Ovary (tissue), 7 donors: ENCODE measurements at regions not wholly inside any gene's neighbourhood (a gene's known extent, or its start where the extent isn't known, plus 50 kb on each side); places are given as distances from the start of the nearest gene placed in this dataset.

Experiments
- DNase-seq, 5 donors: peaks; one replicate each; pipeline ENCODE4 v3.0.0-alpha.2; 2019 to 2020
- H3K27ac ChIP-seq, 2 donors: fragments of 200-600 bp; one replicate each; pipeline versions ENCODE4 v1.5.1 to v1.8.0; 2019 to 2022
- H3K27me3 ChIP-seq: fragments of 200-600 bp; one replicate; pipeline ENCODE4 v1.8.0; 2022
- H3K36me3 ChIP-seq: fragments of 200-600 bp; sonication (generic); one replicate; pipeline ENCODE4 v1.5.1; 2019
- H3K4me1 ChIP-seq: one replicate; pipeline ENCODE4 v1.8.1; 2013; ENCODE audit warnings: mild to moderate bottlenecking, moderate library complexity; ENCODE audit not compliant: insufficient read depth
- H3K4me3 ChIP-seq: fragments of 200-600 bp; sonication (generic); one replicate; pipeline ENCODE4 v1.5.1; 2017
- H3K9me3 ChIP-seq, 2 donors: fragments of 200-600 bp in 1 of 2; sonication (generic) in 1 of 2; one replicate each; pipeline versions ENCODE4 v1.5.1 to v1.8.1; 2013 to 2019; ENCODE audit warnings: mild to moderate bottlenecking in 1 of 2, moderate library complexity in 1 of 2
- EP300 ChIP-seq: sonication (generic); formaldehyde crosslinking; IDR thresholded peaks from one replicate; pipeline ENCODE4 v1.6.1; 2017; ENCODE audit warnings: antibody characterized with exemption
- POLR2A ChIP-seq: fragments of 450-650 bp; IDR thresholded peaks from one replicate; pipeline ENCODE4 v1.6.1; 2017; ENCODE audit warnings: antibody characterized with exemption, mild to moderate bottlenecking, moderate library complexity
- WGBS, 3 donors: extraction: QIAGEN DNeasy Blood & Tissue Kit in 1 of 3; methylation state at CpG; one replicate each; pipeline versions ENCODE4 v1.1.5 to v1.1.7; 2013 to 2017; 5-methylcytosine and 5-hydroxymethylcytosine counted together
- intact Hi-C, 4 donors: fragments of 100-400 bp; cut with DNase I; formaldehyde crosslinking; loops; one replicate each; pipeline versions ENCODE4 v1.11.0 to v1.15.1; 2022 to 2023
- TF ChIP-seq, protein P1 (sequence below), 3 donors: fragments of 450-650 bp in 2 of 3; fragments of 200-600 bp in 1 of 3; IDR thresholded peaks; one replicate each; pipeline versions ENCODE4 v1.5.1 to v1.8.0; 2016 to 2022; ENCODE audit warnings: antibody characterized with exemption in 3 of 3, mild to moderate bottlenecking in 1 of 3
- donor health status: DM: no; HTN: no; CAD: no; lungs with moderate emphysema.
- donor health status: DM: no; HTN: no; CAD: no.
- donor health status: Bipolar disorder and iron deficiency.
- donor health status: DM: no; HTN: no; CAD: no.
- donor health status: DM: yes; HTN: yes; CAD: no.

DNA sequence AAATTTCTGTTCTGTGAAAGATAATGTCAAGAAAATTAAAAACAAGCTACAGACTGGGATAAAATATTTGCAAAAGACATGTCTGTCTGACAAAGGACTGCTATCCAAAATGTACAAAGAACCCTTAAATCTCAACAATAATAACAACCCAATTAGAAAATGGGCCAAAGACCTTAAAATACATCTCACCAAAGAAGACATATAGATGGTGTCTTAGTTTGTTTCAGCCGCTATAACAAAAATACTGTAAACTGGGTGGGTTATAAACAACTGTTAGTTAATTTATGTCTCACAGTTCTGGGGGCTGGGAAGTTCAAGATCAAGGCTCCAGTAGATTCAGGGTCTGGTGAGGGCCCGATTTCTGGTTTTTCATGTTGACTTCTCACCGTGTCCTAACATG, 106.2 kb upstream of the AGTR1 start:
- TF ChIP-seq EP300 (no peak), POLR2A (no peak)
- TF ChIP-seq, protein P1, sequence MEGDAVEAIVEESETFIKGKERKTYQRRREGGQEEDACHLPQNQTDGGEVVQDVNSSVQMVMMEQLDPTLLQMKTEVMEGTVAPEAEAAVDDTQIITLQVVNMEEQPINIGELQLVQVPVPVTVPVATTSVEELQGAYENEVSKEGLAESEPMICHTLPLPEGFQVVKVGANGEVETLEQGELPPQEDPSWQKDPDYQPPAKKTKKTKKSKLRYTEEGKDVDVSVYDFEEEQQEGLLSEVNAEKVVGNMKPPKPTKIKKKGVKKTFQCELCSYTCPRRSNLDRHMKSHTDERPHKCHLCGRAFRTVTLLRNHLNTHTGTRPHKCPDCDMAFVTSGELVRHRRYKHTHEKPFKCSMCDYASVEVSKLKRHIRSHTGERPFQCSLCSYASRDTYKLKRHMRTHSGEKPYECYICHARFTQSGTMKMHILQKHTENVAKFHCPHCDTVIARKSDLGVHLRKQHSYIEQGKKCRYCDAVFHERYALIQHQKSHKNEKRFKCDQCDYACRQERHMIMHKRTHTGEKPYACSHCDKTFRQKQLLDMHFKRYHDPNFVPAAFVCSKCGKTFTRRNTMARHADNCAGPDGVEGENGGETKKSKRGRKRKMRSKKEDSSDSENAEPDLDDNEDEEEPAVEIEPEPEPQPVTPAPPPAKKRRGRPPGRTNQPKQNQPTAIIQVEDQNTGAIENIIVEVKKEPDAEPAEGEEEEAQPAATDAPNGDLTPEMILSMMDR (IDR thresholded peaks at IDR 0.05): no peak
- Histone ChIP-seq H3K27me3 (no peaks in the 10 kb centered on the region), H3K4me3 (no peak overlapping the region), H3K27ac (no peak overlapping the region), H3K36me3 (no peaks in the 10 kb centered on the region), H3K4me1 (no peaks in the 10 kb centered on the region), H3K9me3 (no peaks in the 10 kb centered on the region)
- 95 to 99% (median 97%) methylated on average over 3 of the region's 3 CpGs for WGBS, 3 donors
- DNase-seq: no peak
- intact Hi-C loops: no loop called here

DNA sequence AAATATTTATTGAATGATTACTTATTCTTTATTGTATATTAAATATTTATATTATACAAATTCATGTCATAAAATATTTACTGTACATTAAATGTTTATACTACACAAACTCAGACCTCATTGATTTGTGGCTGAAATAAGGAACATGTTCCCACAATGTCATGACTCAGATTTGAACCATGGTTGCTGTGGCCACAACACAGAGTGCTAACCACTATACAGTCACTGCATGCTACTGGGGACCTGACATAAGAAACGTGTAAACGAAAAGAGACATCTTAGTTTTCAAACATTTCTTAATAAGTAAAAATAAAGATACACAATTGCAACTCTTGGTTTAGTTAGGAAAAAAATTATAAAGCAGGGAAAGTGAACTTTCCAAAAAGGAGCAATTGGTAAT, 99.1 kb upstream of the AGTR1 start:
- WGBS, 3 donors: 85 to 93% (median 92%) methylated on average over 2 of the region's 2 CpGs
- Histone ChIP-seq H3K4me1 (peaks cover 2% of the 10 kb centered on the region), H3K9me3 (no peaks in the 10 kb centered on the region), H3K4me3 (no peak overlapping the region), H3K27ac (no peak overlapping the region), H3K36me3 (no peaks in the 10 kb centered on the region), H3K27me3 (no peaks in the 10 kb centered on the region)
- no peak for DNase-seq
- intact Hi-C loops: no loop called here
- no peak for TF ChIP-seq EP300
- TF ChIP-seq, protein P1 (IDR thresholded peaks at IDR 0.05): no peak
- TF ChIP-seq POLR2A: no peak

DNA sequence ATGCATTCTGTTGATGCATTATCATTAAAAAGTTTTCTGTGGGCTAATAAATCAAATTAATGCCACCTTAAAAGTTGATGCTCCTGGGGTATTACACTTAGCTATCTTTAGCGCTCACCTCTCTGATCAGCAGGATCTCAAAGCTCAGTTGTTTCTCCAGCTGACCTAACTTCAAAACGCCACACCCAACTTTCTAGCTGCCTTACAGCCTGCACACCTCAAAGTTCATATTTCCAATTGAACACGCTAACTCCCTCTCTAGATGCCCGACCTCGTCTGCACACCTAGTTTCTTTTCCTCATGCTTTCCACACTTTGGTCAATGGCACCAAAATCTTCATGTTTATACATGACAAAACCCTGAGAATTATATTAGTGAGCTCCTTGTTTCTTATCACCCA, 98.2 kb upstream of the AGTR1 start:
- intact Hi-C loops: no loop called here
- TF ChIP-seq EP300: no peak
- TF ChIP-seq POLR2A: no peak
- TF ChIP-seq, protein P1 (IDR thresholded peaks at IDR 0.05): no peak
- WGBS, 3 donors: 89 to 94% (median 93%) methylated on average over 5 of the region's 5 CpGs
- Histone ChIP-seq H3K27ac (no peak overlapping the region), H3K27me3 (no peaks in the 10 kb centered on the region), H3K9me3 (no peaks in the 10 kb centered on the region), H3K36me3 (no peaks in the 10 kb centered on the region), H3K4me3 (no peak overlapping the region), H3K4me1 (peaks cover 4% of the 10 kb centered on the region)
- no peak for DNase-seq

DNA sequence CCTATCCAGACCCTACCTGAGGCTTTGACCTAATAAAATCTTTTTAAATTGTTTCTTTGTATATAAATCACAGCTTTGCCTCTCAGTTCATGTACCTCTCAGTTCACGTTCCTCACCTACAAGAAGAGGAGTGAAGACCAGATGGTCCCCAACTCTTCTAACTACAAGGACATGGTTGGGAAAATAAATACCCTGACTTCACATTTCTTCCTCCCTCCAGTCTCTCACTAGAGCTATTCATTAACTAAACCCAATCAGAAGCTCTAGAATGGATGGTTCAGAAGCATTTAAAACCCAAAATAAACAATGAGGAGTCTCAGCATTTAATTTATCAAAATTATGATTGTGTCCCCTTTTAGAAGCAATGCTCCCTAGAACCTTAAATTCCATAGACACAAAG, 97.3 kb upstream of the AGTR1 start:
- WGBS, 3 donors: 78 to 94% (median 93%) methylated on average over 1 of the region's 1 CpG
- Histone ChIP-seq H3K4me1 (peaks cover 4% of the 10 kb centered on the region), H3K4me3 (no peak overlapping the region), H3K27ac (no peak overlapping the region), H3K27me3 (no peaks in the 10 kb centered on the region), H3K9me3 (no peaks in the 10 kb centered on the region), H3K36me3 (no peaks in the 10 kb centered on the region)
- DNase-seq: no peak
- intact Hi-C loops: no loop called here
- no peak for TF ChIP-seq EP300
- no peak for TF ChIP-seq POLR2A
- TF ChIP-seq, protein P1 (IDR thresholded peaks at IDR 0.05): no peak
